ENCODE measurements at regions not wholly inside any gene's neighbourhood (a gene's known extent, or its start where the extent isn't known, plus 50 kb on each side); places are given as distances from the start of the nearest gene placed in this dataset.

DNA sequence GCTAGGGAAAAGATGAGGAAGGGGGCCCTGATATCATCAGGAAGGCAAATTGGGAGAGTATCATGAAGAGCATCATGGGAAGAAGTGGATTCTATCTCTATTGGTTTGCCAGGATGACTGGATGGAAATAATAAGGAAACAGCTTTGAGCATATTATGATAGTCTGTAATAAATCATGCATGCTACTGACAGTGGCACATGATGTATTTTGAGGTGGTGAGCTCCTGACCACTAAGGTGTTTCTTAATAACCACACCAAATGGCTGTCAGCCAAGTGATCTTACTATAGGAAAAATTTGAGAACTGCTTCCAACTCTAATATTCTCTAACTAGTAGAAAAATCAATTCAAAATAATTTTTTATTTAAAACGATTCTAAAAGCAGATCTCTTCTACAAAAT, 548.4 kb upstream of the JAG1 start:
- 0 out of 2 replicates have a peak, but pooled peaks cover 3% of the 10 kb centered on the region for H3K9me1 ChIP-seq (ENCODE audit: insufficient read depth, low read length)
- no peak overlapping the region for H2AFZ ChIP-seq (replicated peaks; ENCODE audit: low read length, poor library complexity)
- no peak overlapping the region for H3K18ac ChIP-seq (ENCODE audit: low read depth, low read length)
- H2BK20ac ChIP-seq (ENCODE audit: low read depth, low read length) = no peak overlapping the region
- no peak overlapping the region for H2AK9ac ChIP-seq (replicated peaks; ENCODE audit: low read depth, low read length, poor library complexity)
- no peak overlapping the region for H4K5ac ChIP-seq (ENCODE audit: low read depth, low read length)
- H3K4me2 ChIP-seq (ENCODE audit: low read depth, low read length) = no peak overlapping the region
- in situ Hi-C loops (cut with MboI; ENCODE audit: low sequenced_read_pairs) (no loop called here), dilution Hi-C loops (cut with HindIII; ENCODE audit: low sequenced_read_pairs, unreplicated experiment) (no loop called here), intact Hi-C loops (cut with micrococcal nuclease) (no loop called here)
- H4K8ac ChIP-seq (ENCODE audit: low read depth in 2 of 2, low read length in 2 of 2) = no peak overlapping the region
- no peak overlapping the region for H2AK5ac ChIP-seq (ENCODE audit: low read depth, low read length)
- ChIA-PET POLR2A (ENCODE audit: unreplicated experiment) (no interaction called here), CTCF (interaction anchor here (0.6 kb wide), 1 partner anchor 68 kb away, joined by 3 read pairs; no protein-coding TSS in a partner anchor)
- H4K20me1 ChIP-seq (ENCODE audit: insufficient read depth, low read length) = no peaks in the 10 kb centered on the region
- no peak overlapping the region for H2BK5ac ChIP-seq (ENCODE audit: low read depth, low read length, poor library complexity, severe bottlenecking)
- no peak overlapping the region for H2BK120ac ChIP-seq (ENCODE audit: low read depth, low read length)
- no peak overlapping the region for H3K4ac ChIP-seq (ENCODE audit: low read depth, low read length)
- no CpG with 5 or more reads among the region's 1 CpG for WGBS, 2 experiments (ENCODE audit: extremely low coverage in 2 of 2, insufficient read length in 1 of 2)
- H4K91ac ChIP-seq (ENCODE audit: insufficient read depth, low read depth, low read length) = no peak overlapping the region
- ATAC-seq (ENCODE audit: low read depth) (no peak), DNase-seq (no peak)
- no peak overlapping the region for H3K14ac ChIP-seq (replicated peaks; ENCODE audit: low read depth, low read length)
- no TSS peak for BruUV-seq (replicated peaks)
- H3K79me1 ChIP-seq (ENCODE audit: low read depth in 1 of 2, low read length in 2 of 2) = no peaks in the 10 kb centered on the region
- peaks cover 2% of the 10 kb centered on the region; the same call in 1 of the 2 replicates for H3K4me1 ChIP-seq (ENCODE audit: control insufficient read depth, insufficient read depth, low read length)
- no peak overlapping the region for H3K27ac ChIP-seq (ENCODE audit: insufficient read depth, low read length)
- no peaks in the 10 kb centered on the region for H3K27me3 ChIP-seq (ENCODE audit: control insufficient read depth, insufficient read depth, low read length)
- no peak for TF ChIP-seq RFX5 (IDR thresholded peaks at IDR 0.05; ENCODE audit: low read depth, low read length)
- TF ChIP-seq ELK1 (IDR thresholded peaks at IDR 0.05; ENCODE audit: borderline replicate concordance, low read depth, low read length) = no peak
- TF ChIP-seq CTCF (conservative IDR thresholded peaks at IDR 0.05; ENCODE audit: low read depth, low read length) = no peak
- TF ChIP-seq SMC3 (IDR thresholded peaks at IDR 0.05; ENCODE audit: low read depth, low read length) = no peak
- no peak for TF ChIP-seq RAD21 (IDR thresholded peaks at IDR 0.05; ENCODE audit: low read length)
- no peak for TF ChIP-seq MAZ (IDR thresholded peaks at IDR 0.05; ENCODE audit: borderline replicate concordance, low read depth, low read length)
- TF ChIP-seq CHD1 (IDR thresholded peaks at IDR 0.05; ENCODE audit: low read depth, low read length) = no peak
- TF ChIP-seq NFE2L2 (IDR thresholded peaks at IDR 0.05; ENCODE audit: low read depth, low read length) = no peak
- TF ChIP-seq RCOR1 (IDR thresholded peaks at IDR 0.05; ENCODE audit: insufficient replicate concordance, low read length) = no peak
- no peak for TF ChIP-seq MAFK (IDR thresholded peaks at IDR 0.05; ENCODE audit: low read depth, low read length)
- no peak for TF ChIP-seq FOS (IDR thresholded peaks at IDR 0.05; ENCODE audit: low read depth, low read length)
- TF ChIP-seq BHLHE40 (IDR thresholded peaks at IDR 0.05; ENCODE audit: low read depth, low read length) = no peak
- no peak overlapping the region for H3K23ac ChIP-seq (ENCODE audit: low read depth, low read length)
- no peak overlapping the region for H3K4me3 ChIP-seq (ENCODE audit: insufficient read depth, low read depth, low read length)
- H3K56ac ChIP-seq (ENCODE audit: extremely low read depth, insufficient read depth, low read length) = no peak overlapping the region
- no peaks in the 10 kb centered on the region for H3K9me3 ChIP-seq (ENCODE audit: control insufficient read depth, insufficient read depth, low read length)
- H3K36me3 ChIP-seq (ENCODE audit: control insufficient read depth, insufficient read depth, low read length) = no peaks in the 10 kb centered on the region
- no peak overlapping the region for H2BK15ac ChIP-seq (ENCODE audit: low read depth, low read length)
- no peak overlapping the region for H3K9ac ChIP-seq (ENCODE audit: low read depth, low read length)
